ENCODE measurements at regions not wholly inside any gene's neighbourhood (a gene's known extent, or its start where the extent isn't known, plus 50 kb on each side); places are given as distances from the start of the nearest gene placed in this dataset.

DNA sequence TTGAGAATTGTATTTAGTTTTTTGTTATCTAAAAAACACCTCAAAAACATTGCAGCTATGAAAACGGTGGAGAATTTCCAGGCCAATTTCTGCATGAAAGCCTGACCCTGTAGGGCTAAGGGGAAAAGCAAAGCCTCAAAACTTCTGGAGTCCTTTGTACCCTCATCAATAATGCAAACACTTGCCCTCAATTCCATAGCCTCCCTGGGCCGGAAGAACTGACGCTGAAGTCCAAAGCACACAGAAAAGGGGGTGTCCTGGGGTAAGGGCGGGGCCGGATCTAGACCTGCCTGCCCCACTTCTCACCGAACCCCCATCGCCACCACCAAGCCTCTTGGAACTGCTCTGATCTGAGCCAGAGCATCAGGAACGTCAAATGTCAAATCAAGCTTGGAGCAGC, 173.9 kb upstream of the S100G start:
- TF ChIP-seq CTCF (IDR thresholded peaks at IDR 0.05) (no peak), POLR2AphosphoS5 (IDR thresholded peaks at IDR 0.05) (no peak)
